Cardiac septum (tissue), 1 donor: ENCODE measurements at regions not wholly inside any gene's neighbourhood (a gene's known extent, or its start where the extent isn't known, plus 50 kb on each side); places are given as distances from the start of the nearest gene placed in this dataset.

Experiments
- DNase-seq: peaks from one replicate; pipeline ENCODE4 v3.0.0-alpha.2; 2020; ENCODE audit warnings: low spot score
- intact Hi-C: fragments of 100-400 bp; cut with DNase I; formaldehyde crosslinking; loops from one replicate; pipeline ENCODE4 v1.14.0; 2022
- donor health status: DM: no; HTN: no; CAD: no.

DNA sequence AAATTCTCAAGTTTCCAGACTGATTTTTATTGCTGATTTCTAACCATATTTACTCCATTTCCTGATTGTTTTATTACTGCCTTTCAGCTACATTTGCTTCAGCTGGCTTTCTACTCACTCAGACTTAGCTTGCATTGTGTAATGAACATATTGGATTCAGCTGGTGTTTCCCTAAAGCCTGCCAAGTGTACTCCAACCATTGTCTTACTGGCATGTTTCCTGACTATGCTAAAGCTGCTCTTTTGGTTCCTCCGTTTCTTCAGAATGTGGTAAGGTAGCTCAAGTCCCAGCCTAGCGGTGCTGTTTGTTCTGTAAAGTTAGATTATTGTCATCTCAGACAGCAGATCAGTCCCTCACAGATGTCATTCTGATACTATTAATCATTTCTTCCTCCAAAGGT lies 53.1 kb upstream of the GLRA2 start:
- intact Hi-C loops = no loop called here
- DNase-seq = no peak

DNA sequence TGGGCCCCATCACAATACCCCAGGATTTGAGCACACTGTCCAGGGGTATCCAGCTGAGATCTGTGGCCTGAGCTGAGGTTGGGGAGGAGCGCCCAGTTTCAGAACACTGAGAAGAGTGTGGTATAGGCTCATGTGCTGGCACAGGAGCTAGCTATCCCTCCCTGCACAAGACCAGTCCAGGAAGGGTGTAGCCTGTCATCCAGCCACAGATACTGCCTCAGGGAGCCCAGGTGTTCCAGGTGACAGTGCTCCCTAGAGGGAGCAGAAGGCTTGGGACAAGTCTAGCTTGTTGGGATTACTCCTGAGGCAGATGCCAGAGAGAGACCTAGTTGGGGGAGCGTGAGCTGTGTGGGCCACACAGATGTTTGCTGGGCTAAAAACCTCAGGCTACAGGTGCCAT lies 79.6 kb upstream of the GLRA2 start:
- no peak for DNase-seq

DNA sequence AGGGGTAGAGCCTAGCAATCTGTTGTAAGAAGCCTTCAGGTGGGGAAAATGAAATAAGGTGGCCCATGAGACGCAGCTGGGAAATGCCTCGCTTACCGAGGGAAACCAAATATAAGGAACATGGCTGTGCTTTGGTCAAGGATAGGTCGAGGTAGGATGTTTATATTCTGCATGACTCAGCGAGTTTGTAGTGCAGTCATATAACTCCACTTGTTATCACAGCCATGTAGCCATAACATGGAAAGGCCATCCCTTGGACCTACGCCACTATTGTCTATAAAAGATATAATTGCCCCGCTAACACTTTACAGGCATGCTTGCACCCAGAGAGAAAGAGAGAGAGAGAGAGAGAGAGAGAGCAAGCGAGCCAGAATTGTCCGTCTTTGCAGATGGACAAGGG lies 80.9 kb upstream of the GLRA2 start:
- intact Hi-C loops = no loop called here
- no peak for DNase-seq

More for the DNA sequence above, 79.6 kb upstream of the GLRA2 start:
- intact Hi-C loops = no loop called here

DNA sequence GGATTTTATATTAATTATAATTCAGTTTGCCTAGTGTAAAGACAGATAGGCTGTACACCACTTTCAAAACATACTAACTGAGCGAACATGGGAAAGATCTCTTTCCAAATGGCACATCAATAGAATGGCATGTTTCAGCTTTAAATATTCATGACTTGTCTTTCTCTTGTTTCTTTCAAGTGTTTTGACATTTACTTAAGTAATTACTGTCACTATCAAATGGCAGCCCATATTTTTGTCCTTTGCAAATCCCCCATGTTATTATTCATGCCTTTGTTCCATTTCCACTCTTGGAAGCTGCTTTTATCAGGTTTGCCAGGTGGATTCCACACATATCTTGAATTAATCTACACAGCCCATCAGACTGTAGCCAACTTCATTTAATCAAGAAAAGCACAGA lies 89.2 kb upstream of the GLRA2 start:
- DNase-seq = no peak
- intact Hi-C loops = no loop called here

DNA sequence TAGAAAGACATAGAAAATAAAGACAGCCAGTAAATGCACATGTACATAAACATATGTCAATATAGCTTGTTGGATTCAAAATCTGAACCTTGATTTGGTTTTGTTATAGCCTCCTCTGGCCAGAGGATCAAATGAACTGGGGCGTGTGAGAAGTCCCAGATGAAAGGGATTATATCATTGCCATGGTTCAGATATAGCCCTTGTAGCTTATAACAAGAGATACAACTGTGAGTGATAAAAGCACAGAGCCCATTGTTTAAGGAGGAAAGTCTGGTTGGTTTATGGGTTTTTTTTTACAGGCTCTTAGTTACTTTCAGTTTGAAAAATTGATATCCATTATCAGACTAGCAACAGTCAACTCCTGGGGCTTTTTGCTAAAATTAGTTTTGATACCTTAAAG lies 101.7 kb upstream of the GLRA2 start:
- no peak for DNase-seq
- intact Hi-C loops = no loop called here

DNA sequence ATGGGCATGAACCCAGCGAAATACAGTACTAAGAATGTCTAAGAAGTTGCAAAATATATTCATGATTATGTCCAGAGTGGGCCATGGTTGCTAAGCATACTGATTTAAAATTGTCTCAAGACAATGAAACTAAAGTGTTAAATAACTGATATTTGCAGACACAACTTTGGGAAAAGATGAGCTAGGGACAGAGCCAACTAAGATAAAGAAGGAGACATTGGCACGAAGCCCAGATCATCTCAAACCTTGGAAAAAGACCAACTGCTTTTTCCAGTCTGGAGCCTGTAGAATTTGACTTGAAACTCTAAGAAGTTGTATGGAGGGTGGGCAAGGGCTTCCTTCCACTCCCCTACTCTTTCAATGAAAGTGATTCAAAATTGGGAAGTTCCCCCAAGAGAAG lies 108.5 kb upstream of the GLRA2 start:
- intact Hi-C loops = no loop called here

DNA sequence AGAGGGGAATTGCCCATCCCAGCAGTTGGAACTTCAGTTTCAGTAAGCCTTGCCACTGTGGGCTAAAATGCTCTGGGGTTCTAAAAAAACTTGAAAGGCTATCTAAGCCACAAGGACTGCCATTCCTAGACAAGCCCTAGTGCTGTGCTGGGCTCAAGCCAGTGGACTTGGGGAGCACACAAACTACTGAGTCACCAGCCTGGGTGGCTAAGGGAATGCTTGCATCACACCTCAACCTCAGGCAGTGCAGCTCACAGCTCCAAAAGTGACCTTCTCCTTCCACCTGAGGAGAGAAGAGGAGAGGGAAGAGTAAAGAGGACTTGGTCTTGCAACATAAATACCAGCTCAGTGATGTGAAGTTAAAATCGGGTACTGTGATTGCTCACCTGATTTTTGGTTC lies 116.7 kb upstream of the GLRA2 start:
- intact Hi-C loops = no loop called here
- DNase-seq = no peak

More for the DNA sequence above, 108.5 kb upstream of the GLRA2 start:
- DNase-seq = no peak

DNA sequence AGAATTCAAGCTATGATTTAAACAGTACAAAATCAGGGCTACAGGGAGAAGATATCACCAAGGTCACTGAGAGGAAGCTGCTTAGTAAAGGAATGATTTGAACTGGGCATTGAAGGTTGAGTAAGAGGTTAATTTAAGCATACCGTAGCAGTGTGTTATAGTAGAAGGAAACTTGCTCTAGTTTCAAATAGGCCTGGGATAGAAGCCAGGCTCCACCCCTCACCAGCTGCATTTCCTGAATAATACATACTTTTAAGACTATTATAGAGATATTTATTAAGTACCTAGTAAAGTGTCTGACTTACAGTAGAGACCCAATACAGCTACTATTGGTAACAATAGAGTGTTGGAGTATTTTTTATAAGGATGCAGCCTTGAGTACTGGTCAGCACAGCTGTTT lies 118.0 kb upstream of the GLRA2 start:
- intact Hi-C loops = no loop called here
- DNase-seq = no peak

DNA sequence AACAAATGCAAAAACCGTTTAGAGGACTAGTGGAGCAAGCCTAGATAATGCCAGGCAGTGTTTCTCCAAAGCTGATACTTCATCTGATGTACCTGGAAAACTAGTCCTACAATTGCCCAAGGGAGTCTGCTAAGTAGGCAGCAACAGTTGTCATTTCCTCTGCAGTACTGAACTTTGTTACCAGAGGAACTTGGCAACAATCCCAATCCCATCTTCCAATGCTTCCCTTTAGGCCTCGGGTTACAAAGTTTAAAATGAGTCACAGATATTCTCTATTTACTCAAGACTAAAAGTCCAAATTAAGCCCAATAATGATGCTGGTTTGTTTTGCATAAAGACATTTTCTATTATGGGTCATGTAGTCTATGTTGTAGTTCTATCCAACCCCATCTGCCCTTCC lies 120.0 kb upstream of the GLRA2 start:
- intact Hi-C loops = no loop called here
- no peak for DNase-seq

DNA sequence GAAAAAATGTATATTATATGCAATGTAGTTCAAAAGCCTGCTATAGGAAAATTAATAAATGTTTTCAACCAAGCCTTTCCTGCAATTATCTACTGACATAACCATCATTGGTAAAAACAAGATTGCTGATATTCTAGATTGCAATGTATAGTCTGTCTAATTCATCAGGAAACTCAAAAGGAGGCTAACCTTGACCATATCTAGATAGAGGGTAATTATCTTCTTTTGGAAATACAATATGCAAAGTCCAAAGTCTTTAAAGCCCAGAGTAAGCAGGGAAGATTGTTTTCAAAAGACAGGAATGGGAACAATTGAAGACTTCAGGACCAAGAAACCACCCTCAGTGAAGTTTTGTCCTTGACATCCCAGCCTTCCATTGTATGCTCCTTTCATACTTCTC lies 123.1 kb upstream of the GLRA2 start:
- DNase-seq = no peak
- intact Hi-C loops = no loop called here

DNA sequence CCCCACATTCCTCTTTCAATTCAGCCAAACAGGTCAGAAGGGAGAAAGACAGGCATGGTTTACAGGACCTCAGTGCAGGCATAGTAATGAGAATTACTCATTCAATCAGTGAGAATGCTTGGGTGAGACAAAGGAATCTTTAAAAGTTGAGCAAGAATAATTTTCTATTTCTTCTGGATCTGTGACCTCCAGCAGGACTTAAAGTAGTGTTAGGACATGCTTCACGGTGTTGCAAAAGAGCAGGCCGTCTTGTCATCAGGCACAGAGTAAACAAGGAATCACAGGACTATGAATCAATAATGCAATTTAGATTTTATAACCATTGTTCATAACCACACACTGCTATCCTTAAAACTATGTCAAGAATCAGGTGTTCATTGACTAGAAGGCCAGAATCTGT lies 130.6 kb upstream of the GLRA2 start:
- intact Hi-C loops = no loop called here
- no peak for DNase-seq

DNA sequence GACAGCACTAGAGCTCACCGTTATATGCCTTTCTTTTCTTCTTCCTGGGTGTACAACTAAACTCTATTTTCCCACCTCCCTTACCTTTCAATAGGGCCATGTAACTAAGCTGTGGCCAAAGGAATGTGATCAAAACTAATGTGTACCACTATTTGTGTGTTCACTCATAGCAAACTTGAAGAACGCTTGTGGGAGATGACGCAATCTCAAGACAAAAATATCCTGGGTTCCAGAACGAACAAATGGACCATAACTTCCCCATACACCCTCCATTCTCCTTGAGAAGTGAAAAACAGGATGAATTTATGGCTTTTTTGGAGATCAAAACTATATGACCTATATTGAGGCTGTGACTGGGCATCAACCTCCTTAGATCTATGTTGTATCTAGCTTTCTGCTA lies 139.7 kb upstream of the GLRA2 start:
- DNase-seq = no peak
- intact Hi-C loops = no loop called here

DNA sequence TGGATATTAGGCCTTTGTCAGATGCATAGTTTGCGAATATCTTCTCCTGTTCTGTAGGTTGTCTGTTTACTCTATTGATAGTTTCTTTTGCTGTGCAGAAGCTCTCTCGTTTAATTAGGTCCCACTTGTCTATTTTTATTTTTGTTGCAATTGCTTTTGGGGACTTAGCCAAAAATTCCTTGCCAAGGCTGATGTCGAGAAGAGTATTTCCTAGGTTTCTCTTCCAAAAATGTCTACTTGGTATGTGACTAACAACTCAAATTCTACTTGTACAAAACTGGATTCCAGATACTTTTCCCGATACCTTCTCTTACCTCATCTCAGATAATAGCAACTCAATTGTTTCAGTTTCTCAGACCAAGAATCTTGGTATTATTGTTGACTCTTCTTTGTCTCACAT lies 142.4 kb upstream of the GLRA2 start:
- intact Hi-C loops = no loop called here
- DNase-seq = no peak

DNA sequence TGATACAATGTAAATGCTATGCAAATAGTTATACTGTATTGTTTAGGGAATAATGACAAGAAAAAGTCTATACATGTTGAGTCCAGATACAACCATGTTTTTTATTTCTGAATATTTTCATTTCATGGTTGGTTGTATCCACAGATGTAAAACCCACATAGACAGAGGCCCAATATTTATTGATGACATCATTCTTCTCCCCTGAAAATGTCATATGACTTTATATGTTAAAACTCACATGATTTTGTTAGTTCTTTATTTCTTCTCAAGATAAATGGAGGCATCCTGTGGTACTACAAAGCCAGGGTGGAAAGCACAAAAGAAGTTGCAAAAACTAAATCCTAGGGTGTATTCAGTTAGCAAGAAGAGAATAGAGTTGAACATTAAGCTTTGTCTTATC lies 149.3 kb upstream of the GLRA2 start:
- no peak for DNase-seq
- intact Hi-C loops = no loop called here

DNA sequence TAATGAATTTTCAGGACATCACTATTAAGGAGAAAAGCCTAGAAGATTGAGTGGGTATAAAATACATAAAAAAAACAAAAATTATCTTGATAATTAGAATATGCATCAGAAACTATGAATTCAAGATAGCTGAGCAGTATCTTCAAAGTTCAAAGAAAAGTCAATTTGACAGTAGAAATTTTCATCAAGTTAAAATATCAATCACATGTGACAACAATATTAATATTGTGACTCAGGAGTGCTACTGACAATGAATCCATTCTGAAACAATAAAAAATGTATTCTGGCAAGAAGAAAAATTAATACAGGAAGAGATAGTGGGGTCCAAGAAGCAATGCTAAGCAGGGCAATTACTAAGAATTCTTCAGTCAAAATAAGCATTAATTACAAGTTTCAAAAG lies 151.9 kb upstream of the GLRA2 start:
- intact Hi-C loops = no loop called here
- no peak for DNase-seq

DNA sequence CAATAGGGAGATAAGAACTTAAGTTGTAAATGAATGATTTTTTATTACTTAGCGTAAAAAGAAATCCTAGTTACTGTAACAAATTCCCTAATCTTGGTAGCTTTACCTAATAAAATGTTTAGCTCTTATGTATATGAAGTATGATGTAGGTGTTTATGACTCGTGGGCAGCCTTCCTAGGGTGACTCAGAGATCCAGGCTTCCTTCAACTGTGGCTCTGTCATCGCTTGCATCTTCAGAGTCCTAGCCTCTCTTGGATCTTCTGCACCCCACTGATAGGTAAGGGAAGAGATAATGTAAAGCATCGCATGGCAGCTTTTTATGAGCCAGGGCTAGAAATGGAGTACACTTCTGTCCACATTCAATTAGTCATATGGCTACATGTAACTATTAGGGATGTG lies 165.6 kb upstream of the GLRA2 start:
- intact Hi-C loops = no loop called here
- DNase-seq = no peak

DNA sequence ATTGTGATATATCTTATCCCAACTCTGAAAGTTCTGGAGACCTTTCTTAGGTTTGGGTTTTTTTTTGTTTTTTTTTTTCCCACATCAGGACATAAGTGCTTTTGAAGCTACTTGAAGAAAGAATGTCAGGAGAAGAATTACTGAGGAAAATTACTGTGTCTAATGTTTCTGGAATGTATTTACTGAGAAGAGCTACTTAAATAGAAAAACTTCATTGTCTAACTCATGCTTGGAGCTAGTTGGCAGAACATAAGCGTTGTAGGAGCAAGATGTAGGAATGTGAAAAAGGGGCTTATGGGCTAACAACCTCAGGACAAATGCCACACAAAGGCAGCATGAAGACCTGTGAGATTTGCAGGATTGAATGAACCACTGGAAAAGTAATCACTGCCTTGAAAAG lies 166.6 kb upstream of the GLRA2 start:
- no peak for DNase-seq
- intact Hi-C loops = no loop called here

DNA sequence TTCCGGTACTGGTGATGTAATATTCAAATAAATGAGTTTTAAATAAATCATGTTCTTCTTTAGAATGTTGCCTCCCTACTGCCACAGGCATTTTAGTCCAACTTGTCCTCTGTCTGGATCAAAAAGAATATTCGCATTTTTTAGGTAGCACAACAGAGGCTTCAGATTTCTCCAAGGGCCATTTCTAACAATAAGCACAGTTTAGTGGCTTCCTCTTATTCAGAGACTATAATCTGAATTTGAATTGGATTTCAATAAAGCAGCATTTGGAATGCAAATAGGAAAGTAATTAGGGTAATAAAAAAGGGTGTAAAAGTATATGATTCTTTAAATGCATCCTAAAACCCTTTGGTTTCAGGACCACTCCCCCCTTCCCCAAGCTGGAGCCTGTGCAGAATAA lies 167.9 kb upstream of the GLRA2 start:
- intact Hi-C loops = no loop called here
- no peak for DNase-seq

DNA sequence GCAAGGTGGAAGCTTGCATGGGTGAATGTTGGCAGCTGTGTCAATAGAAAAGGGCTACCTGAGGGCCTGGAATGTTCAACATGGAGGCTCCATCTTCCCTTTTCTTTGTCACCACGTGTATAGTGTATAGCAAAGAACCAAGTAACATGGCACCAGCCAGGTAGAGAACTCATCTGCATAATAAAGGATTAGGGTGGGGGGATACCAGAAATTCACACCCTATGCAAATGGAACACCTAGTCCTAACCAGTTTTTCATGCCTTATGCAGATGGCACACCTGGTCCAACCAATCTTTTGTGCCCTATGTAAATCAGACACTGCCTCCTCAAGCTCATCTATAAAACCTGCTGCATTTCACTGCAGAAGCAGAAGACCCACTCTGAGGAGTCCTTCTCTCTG lies 169.6 kb upstream of the GLRA2 start:
- no peak for DNase-seq
- intact Hi-C loops = no loop called here

DNA sequence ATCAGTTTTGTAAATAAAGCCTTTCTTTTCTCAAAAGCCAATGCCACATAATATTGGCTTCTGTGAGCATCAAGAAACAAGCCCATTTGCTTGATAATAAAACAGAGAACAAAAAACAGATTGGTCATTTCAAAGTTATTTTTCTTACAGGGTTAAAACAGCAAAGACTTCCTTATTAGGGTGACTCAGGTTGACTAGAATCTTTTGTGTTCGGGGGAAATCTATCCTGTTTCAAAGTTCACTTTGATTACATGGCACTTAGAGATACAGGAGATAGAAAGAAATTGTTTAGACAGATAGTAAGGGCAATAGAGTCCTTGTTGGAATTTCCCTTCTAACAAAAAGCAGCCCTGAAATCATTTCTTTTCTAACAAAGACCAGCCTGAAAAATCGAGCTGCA lies 170.0 kb upstream of the GLRA2 start:
- intact Hi-C loops = no loop called here
- DNase-seq = no peak

DNA sequence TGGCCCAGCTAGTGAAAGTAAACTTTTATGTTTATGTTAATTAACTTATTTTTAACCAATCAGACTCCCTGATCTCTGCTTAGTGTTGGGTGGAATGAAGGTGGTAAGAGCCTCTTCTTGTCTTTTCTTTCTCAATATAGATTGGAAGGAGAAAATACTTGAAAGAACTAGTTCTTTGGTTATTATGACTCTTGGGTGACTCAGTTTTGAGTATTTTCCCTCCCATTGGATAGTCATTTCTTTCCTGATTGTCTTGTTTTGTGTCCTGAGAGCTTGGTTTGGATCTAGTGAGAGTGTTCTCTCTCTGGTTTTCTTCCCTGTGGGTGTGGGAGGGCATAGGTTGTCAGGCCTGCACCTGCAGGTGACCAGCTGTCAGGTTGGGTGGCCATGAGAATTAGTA lies 172.0 kb upstream of the GLRA2 start:
- no peak for DNase-seq
- intact Hi-C loops = no loop called here

DNA sequence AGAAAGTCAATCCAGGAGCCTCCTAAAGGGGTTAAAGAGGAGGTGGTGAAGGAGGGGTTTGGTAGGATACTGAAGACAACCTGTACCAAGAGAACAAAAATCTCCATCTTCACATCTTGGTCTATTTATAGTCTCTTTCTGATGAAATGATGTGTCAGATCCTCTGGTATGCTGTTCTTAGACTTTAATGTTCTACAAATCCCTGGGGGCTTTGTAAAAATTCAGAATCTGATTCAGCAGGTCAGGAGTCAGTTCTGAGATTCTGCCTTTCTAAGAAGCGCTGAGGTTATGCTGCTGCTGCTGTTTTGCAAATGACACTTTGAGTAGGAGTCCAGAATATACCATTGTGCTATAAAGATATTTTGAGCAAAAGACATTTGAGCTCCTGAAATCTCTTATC lies 172.9 kb upstream of the GLRA2 start:
- intact Hi-C loops = no loop called here
- DNase-seq = no peak

DNA sequence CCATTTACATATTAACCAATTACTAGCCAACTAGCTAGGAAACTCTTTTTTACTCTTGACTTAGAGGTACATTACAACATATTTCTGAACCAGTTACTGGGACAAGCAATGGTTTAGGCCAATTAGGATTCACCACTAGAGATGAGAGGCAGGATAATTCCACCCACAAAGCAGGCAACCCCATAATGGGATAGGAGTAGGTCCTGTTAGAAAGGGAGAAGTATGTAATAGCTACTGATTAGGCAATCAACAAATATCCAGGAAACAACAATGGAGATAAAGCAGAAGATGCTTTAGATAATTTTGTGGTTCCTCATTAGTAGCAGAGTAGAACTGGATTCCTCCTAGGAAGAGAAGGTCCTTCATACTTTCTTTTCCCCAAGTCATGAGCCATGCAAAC lies 173.8 kb upstream of the GLRA2 start:
- intact Hi-C loops = no loop called here
- DNase-seq = no peak
